ENCODE measurements at regions not wholly inside any gene's neighbourhood (a gene's known extent, or its start where the extent isn't known, plus 50 kb on each side); places are given as distances from the start of the nearest gene placed in this dataset.
"Not testable (repeated sequence)": the region's sequence is repeated elsewhere in the genome, so short reads cannot be mapped to it uniquely, and the experiment has no call there.

DNA sequence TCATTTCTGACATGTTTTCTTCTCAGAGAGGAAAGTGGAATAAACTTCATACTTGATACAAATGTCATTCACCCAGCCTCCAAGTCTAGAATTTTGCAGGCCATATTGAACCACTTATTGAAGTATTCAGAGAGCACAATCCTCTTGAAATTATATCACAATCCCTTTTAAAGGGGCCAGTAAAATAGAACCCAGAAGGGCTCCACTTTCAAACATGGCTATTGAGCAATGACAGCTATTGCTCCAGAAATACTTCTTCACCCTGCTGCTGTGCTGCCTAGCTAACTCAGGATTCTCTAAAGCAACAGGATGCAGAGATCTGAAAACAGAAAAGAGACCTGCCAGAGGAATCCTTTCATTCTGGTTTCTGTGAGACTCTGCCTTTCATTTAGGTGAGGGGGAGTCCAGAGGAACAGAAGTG lies 275.0 kb upstream of the CDH5 start:
- intact Hi-C loops (cut with DNase I), result no loop called here

DNA sequence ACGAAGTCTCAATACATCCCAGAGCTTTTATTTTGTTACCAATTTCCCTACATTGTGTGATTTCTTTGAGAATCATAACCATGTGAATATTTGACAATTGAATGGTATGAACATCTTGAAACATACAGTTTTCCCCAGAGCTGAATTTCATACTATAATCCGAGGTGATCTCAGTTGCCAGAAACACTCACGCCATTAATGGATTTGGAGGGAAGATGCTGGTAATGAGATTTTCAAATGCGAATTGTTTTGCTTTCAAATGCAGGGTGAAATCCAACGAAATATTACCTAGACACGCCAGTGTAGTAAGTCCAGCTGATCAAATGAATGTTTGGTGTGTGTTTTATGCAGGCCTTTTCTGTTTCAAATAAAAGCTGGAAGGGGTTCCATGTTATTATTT lies 277.8 kb upstream of the CDH5 start:
- intact Hi-C loops (cut with DNase I), result no loop called here
- DNase-seq (ENCODE audit: low spot score), result no peak

More for the DNA sequence above, 275.0 kb upstream of the CDH5 start:
- DNase-seq (ENCODE audit: low spot score), result no peak

DNA sequence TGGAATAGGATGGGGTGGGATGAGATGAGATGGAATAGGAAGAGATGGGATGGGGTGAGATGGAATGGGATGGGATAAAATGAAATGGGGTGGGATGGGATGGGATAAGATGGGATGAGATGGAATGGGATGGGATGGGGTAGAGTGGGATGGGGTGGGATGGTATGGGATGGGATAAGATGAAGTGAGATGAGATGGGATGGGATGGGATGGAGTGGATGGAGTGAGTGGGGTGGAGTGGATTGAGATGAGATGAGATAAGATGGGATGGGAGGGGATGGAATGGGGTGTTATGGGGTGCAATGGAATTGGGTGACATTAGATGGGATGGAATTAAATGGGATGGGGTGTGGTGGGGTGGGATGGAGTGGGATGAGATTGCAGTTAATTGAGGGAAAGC lies 279.2 kb upstream of the CDH5 start:
- intact Hi-C loops (cut with DNase I), result no loop called here
- no peak for DNase-seq (ENCODE audit: low spot score)

DNA sequence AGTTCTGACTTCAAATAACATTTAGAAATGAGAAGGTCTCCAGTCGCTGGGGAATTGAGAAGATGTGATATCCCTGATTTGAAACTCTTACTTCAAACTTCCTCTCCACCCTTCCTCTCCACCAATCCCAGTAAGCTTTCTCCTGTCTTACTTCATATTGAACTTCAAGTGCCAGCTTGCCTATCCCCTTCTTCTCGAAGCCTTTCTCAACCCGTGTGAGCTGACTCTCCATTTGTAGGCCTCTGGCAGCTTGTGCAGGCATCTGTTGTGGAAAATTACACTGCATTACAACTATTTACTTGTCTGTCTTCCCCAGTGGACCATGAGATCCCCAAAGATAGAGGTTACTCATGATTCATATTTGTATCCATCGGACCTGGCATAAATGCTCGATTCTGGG lies 280.8 kb upstream of the CDH5 start:
- intact Hi-C loops (cut with DNase I), result no loop called here
- no peak for DNase-seq (ENCODE audit: low spot score)

DNA sequence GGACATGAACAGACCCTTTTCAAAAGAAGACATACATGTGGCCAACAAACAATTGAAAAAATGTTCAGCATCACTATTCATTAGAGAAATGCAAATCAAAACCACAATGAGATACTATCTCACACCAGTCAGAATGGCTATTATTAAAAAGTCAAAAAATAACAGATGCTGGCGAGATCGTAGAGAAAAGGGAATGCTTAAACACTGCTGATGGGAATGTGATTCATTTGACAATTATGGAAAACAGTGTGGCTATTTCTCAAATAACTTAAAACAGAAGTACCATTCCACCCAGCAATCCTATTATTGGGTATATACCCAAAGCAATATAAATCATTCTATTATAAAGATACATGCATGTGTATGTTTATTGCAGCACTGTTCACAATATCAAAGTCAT lies 281.8 kb upstream of the CDH5 start:
- DNase-seq (ENCODE audit: low spot score); intact Hi-C loops (cut with DNase I): not testable (repeated sequence)

DNA sequence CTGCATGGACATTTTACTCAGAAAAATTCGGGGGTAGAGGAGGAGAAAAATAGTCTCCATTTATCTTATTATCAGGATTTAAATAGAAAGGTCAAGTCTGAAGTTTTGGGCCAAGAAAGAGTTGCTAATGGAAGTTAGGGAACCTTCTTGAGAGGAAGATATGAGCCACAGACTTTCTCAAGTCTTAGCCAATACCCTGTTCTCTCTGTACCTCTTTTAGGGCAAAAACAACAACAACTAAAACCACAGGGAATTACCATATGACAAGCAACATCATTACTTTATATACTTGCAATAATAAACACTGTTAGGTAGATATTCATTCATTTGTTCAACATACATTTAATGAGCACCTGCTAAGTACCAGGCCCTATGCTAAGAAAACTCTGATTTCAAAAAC lies 282.2 kb upstream of the CDH5 start:
- intact Hi-C loops (cut with DNase I), result no loop called here
- DNase-seq (ENCODE audit: low spot score), result no peak

DNA sequence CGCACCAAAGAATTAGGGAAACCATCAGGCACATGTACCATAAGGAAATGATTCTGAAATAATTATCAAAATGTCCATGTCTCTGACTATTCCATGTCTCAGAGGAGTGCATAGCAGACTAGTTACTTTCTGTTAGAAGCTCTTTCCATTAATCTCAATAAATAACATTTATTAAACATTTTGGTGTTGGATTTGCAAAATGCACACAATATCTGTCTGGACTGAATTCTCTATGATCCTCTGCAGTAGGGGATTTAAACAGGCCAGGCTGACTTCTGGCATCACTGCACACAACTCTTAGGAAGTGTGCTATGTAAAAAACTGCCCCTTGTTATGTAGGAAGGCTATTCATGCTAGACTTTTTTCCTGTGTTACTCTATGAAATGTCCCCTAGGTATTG lies 283.3 kb upstream of the CDH5 start:
- DNase-seq (ENCODE audit: low spot score), result no peak
- intact Hi-C loops (cut with DNase I), result no loop called here

DNA sequence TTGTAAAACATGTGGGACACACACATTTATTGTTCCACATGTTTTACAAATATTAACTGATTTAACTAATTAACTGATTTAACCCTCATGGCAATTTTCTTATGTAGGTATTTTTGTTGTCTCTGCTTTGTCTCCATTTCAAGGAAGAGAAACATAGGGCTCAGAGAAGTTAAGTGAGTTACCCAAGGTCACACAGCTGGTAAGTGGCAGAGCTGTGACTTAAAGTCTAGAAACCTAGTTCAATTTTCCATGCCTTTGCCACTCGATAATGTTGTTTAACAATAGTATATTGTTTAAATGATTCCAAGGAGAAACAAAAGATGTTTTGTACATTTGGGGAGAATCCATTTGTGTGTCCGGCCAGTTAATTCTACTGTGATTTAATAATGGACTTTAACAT lies 284.1 kb upstream of the CDH5 start:
- intact Hi-C loops (cut with DNase I), result no loop called here
- DNase-seq (ENCODE audit: low spot score), result no peak

DNA sequence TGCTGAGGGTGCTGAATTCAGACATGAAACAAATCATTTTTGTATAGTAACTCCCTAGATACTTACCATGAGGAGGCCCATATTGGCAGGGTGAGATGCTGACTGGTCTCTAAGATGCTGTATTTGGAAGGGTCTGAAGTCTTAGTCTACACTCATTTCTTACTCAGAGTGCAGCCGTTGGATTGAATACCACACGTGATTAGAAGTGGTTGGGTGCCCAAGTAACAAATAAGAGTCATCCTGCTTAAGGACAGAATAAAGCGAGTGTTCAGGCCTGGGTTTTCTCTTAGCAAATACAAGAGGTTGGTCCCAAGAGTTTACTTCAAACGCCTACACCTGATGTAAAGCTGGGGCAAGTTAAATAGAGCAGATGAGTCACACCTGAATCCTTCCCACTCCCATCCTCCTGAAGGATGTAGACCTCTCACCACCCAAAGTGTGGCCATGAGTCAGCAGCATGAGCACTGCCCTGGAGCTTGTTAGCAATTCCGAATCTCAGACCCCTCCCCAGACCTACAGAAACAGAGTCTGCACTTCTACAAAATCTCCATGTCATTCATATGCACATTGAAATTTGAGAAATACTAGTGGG lies 284.6 kb upstream of the CDH5 start:
- no peak for DNase-seq (ENCODE audit: low spot score)
- intact Hi-C loops (cut with DNase I), result no loop called here

DNA sequence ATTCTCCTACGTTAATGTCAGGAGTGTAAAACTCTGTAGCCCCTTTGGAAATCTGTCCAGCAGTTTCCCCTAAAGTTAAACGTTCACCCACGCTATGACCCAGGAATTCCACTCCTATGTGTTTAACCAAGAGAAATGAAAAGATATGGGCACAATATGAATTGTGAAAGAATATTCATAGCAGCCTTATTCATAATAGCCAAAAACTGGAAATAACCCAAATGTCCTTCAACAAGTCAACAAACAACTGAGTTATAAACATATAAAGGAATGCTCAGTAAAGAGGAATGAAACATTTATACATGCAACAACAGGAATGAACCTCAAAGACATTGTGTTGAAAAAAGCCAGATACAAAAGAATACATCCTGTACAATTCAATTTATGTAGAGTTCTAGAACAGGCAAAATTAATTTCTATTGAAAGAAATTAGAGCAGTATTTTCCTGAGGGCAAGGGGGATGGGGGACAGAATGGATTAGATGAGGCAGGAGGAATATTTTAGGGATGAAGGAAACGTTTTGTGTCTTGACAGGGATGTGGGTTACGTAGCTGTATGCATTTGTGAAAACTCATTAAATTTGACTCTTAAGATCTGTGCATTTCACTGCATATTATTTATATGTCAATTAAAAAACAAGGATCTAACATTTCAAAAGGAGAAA lies 286.7 kb upstream of the CDH5 start:
- DNase-seq (ENCODE audit: low spot score), result no peak
- intact Hi-C loops (cut with DNase I), result no loop called here

DNA sequence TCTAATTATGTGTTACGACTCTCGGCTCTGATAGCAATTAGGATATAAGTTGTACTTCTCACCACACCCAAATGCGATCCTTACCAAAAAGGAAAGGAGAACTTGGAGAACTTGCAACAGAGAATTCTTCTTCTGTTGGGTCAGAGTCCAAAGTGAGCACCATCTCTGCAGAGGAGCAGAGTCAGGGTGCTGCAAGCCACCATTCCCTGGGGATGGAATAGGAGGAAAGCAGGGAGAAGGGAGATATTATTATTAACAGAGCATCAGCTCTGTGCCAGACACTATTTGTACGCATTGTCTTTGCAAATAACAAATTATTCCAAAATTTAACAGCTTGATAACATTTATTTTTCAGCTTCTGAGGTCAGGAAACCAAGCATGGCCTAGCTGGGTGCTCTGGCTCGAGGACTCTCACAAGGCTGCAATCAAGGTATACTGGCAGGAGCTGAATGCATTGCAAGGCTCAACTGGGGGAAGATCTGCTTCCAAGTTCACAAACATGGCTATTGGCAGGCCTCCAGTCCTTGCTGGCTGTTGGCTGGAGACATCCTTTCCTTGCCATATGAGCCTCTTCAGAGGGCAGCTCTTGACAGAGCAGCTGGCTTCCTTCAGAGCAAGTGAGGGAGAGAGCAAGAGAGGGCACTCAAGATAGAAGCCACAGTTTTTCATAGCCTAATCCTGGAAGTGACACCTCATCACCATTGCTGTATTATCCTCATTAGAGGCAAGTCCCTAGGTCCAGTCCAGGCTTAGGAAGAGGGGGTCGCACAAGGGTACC lies 296.2 kb upstream of the CDH5 start:
- DNase-seq (ENCODE audit: low spot score), result no peak
- intact Hi-C loops (cut with DNase I), result no loop called here

DNA sequence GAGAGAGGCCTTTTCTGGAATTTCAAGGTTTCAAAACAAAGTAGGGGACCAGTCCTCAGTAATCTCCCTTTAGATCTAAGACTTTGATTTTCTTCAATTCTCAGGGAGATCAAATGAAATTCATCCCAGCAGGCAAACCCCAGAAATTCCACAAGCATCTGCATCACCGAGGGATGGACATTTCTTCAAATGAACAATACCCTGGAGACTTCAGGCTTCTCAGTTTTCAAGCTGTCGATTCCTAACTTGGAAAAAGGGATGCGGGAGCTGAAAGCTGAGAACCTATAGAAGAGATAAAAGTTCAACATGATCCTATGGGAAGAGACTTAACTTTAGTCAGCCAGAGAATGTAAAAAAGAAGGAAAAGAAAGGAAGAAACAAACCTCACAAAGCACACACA lies 296.9 kb upstream of the CDH5 start:
- DNase-seq (ENCODE audit: low spot score), result no peak
- intact Hi-C loops (cut with DNase I), result loop anchor here in 1 of 2 donors (10.0 kb wide), 1 partner anchor 65 kb away; no protein-coding TSS in a partner anchor

DNA sequence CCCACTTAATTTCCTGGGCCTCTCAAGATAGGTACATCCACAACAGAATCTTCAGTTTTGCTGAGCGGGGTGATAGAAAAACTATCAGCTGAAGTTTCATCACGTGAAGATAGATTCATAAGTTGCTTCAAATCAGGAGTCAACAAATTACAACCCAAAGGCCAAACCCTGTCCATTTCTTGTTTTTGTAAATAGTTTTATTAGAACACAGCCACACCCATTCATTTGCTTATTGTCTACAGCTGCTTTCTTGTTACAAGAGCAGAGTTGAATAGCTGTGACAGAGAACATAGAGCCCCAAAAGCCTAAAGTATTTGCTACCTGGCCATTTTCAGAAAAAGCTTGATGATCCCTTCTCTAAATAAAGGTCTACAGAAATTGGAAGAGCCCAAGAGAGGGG lies 300.1 kb upstream of the CDH5 start:
- DNase-seq (ENCODE audit: low spot score), result no peak

DNA sequence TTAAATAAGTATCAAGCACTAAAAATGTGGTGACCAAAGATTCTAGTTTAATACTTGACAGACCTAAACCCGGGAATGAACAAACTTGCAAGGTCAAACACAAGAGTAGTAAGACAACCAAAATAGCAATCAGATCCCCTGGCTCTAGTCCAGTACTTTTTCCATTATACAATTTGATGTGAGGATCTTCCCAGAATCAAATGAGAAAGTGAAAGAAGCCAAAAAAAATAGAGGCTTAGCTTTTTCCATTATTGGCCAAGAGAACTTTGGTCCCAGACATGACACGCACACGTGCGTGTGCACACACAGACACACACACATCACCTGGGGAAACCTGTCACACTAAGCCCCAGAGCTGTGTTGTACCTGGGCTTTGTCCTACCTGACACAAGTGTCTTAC lies 300.6 kb upstream of the CDH5 start:
- intact Hi-C loops (cut with DNase I), result loop anchor here in 1 of 2 donors (10.0 kb wide), 1 partner anchor 69 kb away; no protein-coding TSS in a partner anchor
- DNase-seq (ENCODE audit: low spot score), result no peak

More for the DNA sequence above, 300.1 kb upstream of the CDH5 start:
- intact Hi-C loops (cut with DNase I), result loop anchor here in 1 of 2 donors (10.0 kb wide), 1 partner anchor 68 kb away; no protein-coding TSS in a partner anchor

DNA sequence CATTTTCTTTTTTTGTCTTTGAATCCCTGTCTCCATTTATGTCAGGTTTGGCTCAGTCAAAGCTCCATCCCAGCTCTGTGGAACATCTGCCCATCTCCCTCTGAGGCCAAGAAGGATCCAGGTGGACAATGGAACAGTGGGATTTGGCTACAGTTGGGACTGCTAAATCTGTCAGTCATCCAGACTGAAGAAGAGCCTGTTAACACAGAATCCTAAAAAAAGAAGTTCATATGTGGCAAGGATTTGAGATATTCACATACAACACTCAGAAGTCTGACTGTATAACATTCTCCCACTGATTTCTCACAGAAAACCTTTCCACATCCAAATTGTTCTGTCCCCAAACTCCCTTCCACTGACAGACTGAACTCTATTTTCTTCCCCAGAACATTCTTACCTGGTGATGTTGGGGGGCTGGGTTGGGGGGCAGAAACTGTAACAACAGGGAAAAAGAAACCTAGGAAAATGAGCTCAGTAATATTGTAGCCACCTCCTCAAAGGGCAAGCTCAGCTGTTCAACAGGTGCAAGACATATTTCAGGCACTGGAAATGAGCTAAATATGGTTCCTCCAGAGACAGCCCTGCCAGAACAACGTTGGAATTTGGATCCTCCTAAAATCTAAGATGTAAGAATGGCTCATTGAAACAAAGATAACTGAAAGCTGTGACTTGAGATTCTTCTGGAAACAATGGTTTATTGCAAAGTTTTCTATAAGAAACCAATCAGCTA lies 301.5 kb upstream of the CDH5 start:
- intact Hi-C loops (cut with DNase I), result loop anchor here in 1 of 2 donors (10.0 kb wide), 1 partner anchor 70 kb away; no protein-coding TSS in a partner anchor
- DNase-seq (ENCODE audit: low spot score), result no peak

DNA sequence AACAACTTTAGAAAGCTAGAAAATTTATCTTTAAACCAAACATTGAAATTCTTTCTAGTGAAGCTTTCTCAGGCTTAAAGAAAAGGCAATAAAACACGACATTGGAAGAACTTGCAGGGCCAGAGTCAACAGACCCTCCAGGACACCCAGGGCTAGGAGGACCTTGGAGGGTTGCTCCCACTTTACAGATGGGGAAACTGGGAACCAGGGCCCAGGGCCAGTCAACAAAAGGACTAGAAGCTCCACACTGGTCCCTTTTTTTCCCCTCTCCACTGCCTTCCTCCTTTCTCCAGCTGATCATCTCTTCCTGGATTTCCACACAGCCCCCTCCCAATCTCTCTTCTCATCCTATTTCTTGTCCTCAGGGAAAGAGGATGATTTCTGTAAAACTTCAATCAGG lies 307.7 kb upstream of the CDH5 start:
- no peak for DNase-seq (ENCODE audit: low spot score)

DNA sequence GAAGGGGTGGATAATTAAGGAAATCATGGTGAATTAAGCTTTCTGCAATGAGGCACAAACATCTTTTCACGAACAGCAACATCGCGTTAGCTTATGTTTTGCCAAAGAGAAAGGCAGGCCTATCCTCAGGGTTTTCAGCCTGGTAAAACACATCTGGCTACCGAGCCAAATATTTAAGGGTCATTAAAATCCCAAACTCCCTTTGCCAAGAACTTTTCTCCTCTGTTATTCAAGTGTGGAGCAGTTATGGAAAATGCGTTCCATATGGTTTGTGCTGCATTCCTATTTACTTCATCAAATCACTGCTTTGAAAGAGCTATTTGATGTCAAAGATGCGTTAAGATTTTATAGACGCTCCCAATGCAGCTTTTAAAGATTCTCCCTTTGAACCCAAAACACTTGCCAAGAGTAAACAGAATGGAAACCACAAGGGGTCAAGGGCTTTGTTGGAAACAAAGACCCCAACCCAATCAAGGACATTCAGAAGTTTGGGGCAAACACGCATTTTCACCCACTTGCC lies 308.3 kb upstream of the CDH5 start:
- intact Hi-C loops (cut with DNase I), result no loop called here

More for the DNA sequence above, 307.7 kb upstream of the CDH5 start:
- intact Hi-C loops (cut with DNase I), result no loop called here

DNA sequence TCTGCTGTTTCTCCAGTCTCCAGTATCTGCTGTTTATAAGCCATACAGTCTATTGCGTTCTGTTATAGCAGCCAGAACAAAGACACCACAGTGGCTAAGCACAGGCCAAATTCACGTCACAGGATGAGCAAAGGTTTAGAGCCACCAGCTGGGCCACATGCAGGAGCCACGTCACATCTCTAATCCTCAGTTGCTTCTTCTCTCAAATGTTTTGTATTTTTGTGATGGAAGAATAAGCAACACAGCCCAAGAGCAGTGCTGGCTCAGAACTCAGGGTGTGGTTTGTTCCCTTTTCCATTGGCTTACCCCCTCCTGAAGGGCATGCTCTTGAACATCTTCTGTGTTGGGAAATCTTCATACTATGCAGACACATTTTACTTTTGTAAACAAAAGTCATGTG lies 309.4 kb upstream of the CDH5 start:
- intact Hi-C loops (cut with DNase I), result no loop called here
- DNase-seq (ENCODE audit: low spot score), result no peak

More for the DNA sequence above, 308.3 kb upstream of the CDH5 start:
- no peak for DNase-seq (ENCODE audit: low spot score)

DNA sequence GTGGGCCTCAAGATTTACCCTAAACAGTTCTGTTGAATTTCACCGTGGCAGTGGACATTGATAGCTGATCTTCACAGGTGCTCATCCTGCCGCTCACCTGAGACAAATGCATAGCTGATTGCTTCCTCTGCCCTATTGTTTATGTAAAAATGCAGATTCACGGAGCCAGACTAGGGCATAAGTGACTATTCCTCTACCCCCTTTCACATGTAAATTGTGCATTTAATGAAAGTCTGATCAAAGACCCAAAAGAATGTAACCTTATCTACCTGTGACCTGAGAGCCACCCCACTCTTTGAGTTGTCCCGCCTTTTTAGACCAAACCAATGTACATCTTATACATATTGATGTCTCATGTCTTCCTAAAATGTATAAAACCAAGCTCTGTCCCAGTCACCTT lies 312.4 kb upstream of the CDH5 start:
- DNase-seq (ENCODE audit: low spot score), result no peak
- intact Hi-C loops (cut with DNase I), result no loop called here

DNA sequence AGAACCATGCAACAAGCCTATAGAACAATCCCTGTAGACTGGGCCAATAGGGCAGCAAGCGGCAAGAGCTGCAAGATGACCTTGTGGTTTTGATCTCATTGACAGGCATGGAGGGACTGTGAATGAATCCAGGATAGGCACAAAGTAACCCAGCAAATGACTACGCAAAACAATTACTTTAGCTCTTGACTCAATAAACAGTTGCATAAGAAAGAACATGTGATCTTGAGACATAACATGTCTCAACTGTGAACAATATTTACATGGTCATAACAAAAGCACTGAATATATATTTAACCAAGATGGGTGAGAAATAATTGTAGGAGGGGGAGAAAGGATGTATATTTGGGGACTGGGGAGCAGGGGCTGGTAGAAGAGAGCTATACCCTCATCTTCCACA lies 313.7 kb upstream of the CDH5 start:
- intact Hi-C loops (cut with DNase I), result no loop called here
- no peak for DNase-seq (ENCODE audit: low spot score)
